SK-N-SH (cell line): ENCODE measurements at regions not wholly inside any gene's neighbourhood (a gene's known extent, or its start where the extent isn't known, plus 50 kb on each side); places are given as distances from the start of the nearest gene placed in this dataset.

Source experiments
- CTCF ChIA-PET: fragments of 300-600, 350-600 bp; formaldehyde crosslinking; extraction: SDS; loops from one replicate; lab custom pipeline; 2021; lab: Yijun Ruan, JAX
- POLR2A ChIA-PET: fragments of 350-600 bp; sonication (Branson Sonifier 250); formaldehyde crosslinking; extraction: SDS; loops from one replicate; lab custom pipeline; 2020; ENCODE audit warnings: antibody characterized with exemption, inconsistent platforms; lab: Yijun Ruan, JAX
- DNase-seq: peaks from one replicate; pipeline ENCODE4 v3.0.0; 2012
- H2AFZ ChIP-seq: fragments of 200-600 bp; sonication (generic); 2 replicates; pipeline ENCODE4 v1.8.1; 2016; ENCODE audit warnings: antibody characterized with exemption, mild to moderate bottlenecking, low read depth
- H3F3A ChIP-seq: fragments of 200-600 bp; sonication (generic); replicated peaks from 2 replicates; pipeline ENCODE3; 2016; ENCODE audit warnings: antibody characterized with exemption, mild to moderate bottlenecking; ENCODE audit not compliant: insufficient read depth
- H3K27ac ChIP-seq, 2 experiments: fragments of 200-500 bp in 1 of 2; fragments of 200-600 bp in 1 of 2; sonication (Bioruptor generic) in 1 of 2; sonication (generic), shearing (Covaris generic) in 1 of 2; 2 replicates each; pipeline versions ENCODE4 v1.5.1 to v1.6.1; 2014 to 2016; ENCODE audit warnings: low read depth in 2 of 2, inconsistent platforms in 1 of 2, low read length in 1 of 2, mild to moderate bottlenecking in 1 of 2, mixed read lengths in 1 of 2
- H3K27me3 ChIP-seq: fragments of 200-600 bp; sonication (generic), shearing (Covaris generic); 2 replicates; pipeline ENCODE4 v1.6.1; 2016; ENCODE audit warnings: mixed run types; ENCODE audit not compliant: insufficient read depth
- H3K36me3 ChIP-seq, 2 experiments: fragments of 200-500 bp in 1 of 2; fragments of 200-600 bp in 1 of 2; sonication (Bioruptor generic) in 1 of 2; sonication (generic) in 1 of 2; replicated peaks in 1 of 2; 2 replicates each; pipeline versions ENCODE3 to v1.5.1; 2014 to 2016; ENCODE audit warnings: low read length in 1 of 2, mild to moderate bottlenecking in 1 of 2; ENCODE audit not compliant: insufficient read depth in 2 of 2, control insufficient read depth in 1 of 2
- H3K4me1 ChIP-seq, 2 experiments: fragments of 200-500 bp in 1 of 2; fragments of 200-600 bp in 1 of 2; sonication (Bioruptor generic) in 1 of 2; sonication (generic), shearing (Covaris generic) in 1 of 2; 2 replicates each; pipeline versions ENCODE4 v1.5.1 to v1.6.1; 2014 to 2016; ENCODE audit warnings: low read depth in 1 of 2, low read length in 1 of 2, mixed run types in 1 of 2; ENCODE audit not compliant: insufficient read depth in 2 of 2, control insufficient read depth in 1 of 2
- H3K4me2 ChIP-seq: fragments of 200-600 bp; sonication (generic), shearing (Covaris generic); 2 replicates; pipeline ENCODE4 v1.6.1; 2017; ENCODE audit warnings: mixed run types
- H3K4me3 ChIP-seq, 2 experiments: fragments of 200-500 bp in 1 of 2; fragments of 200-600 bp in 1 of 2; sonication (Bioruptor generic) in 1 of 2; sonication (generic), shearing (Covaris generic) in 1 of 2; 2 replicates each; pipeline versions ENCODE4 v1.5.1 to v1.8.1; 2014 to 2016; ENCODE audit warnings: low read depth in 2 of 2, inconsistent platforms in 1 of 2, low read length in 1 of 2, mild to moderate bottlenecking in 1 of 2, mixed read lengths in 1 of 2, moderate library complexity in 1 of 2
- H3K79me2 ChIP-seq: fragments of 200-600 bp; sonication (generic); 2 replicates; pipeline ENCODE4 v1.8.1; 2017; ENCODE audit warnings: mild to moderate bottlenecking; ENCODE audit not compliant: insufficient read depth
- H3K9ac ChIP-seq: fragments of 200-600 bp; sonication (generic); 2 replicates; pipeline ENCODE4 v1.6.1; 2017; ENCODE audit warnings: mixed run types
- H3K9me2 ChIP-seq: fragments of 200-600 bp; sonication (generic); 2 replicates; pipeline ENCODE4 v1.6.1; 2017; ENCODE audit warnings: mixed run types
- H3K9me3 ChIP-seq: fragments of 200-600 bp; sonication (generic); 2 replicates; pipeline ENCODE4 v1.6.1; 2017; ENCODE audit warnings: mixed run types, mild to moderate bottlenecking, moderate library complexity
- H4K20me1 ChIP-seq: fragments of 200-600 bp; sonication (generic); 2 replicates; pipeline ENCODE4 v1.6.1; 2017; ENCODE audit warnings: mild to moderate bottlenecking, mixed run types; ENCODE audit not compliant: insufficient read depth
- EP300 ChIP-seq, 2 experiments: IDR thresholded peaks; 2 replicates each; pipeline versions ENCODE4 v1.4.0 to v1.6.1; 2012; ENCODE audit warnings: borderline replicate concordance in 1 of 2, low read depth in 1 of 2, low read length in 1 of 2
- EZH2phosphoT487 ChIP-seq: fragments of 200-600 bp; sonication (generic); IDR thresholded peaks from 2 replicates; pipeline ENCODE4 v1.6.1; 2017; ENCODE audit warnings: low read depth, mixed run types, mild to moderate bottlenecking, antibody characterized with exemption, moderate library complexity, borderline replicate concordance
- FOXM1 ChIP-seq: IDR thresholded peaks from 2 replicates; pipeline ENCODE4 v1.4.0; 2012; ENCODE audit warnings: low read depth, mild to moderate bottlenecking
- GABPA ChIP-seq: IDR thresholded peaks from 2 replicates; pipeline ENCODE4 v1.4.0; 2012; ENCODE audit warnings: low read depth, mild to moderate bottlenecking
- JUND ChIP-seq: IDR thresholded peaks from 2 replicates; pipeline ENCODE4 v1.4.0; 2012
- MXI1 ChIP-seq: IDR thresholded peaks from 2 replicates; pipeline ENCODE4 v1.6.1; 2012; ENCODE audit warnings: mild to moderate bottlenecking, low read depth, low read length, improper control_type of control experiment
- NRF1 ChIP-seq: IDR thresholded peaks from 2 replicates; pipeline ENCODE4 v1.6.1; 2012; ENCODE audit warnings: low read depth, mild to moderate bottlenecking, low read length
- POLR2AphosphoS5 ChIP-seq: IDR thresholded peaks from 2 replicates; pipeline ENCODE4 v1.6.1; 2012; ENCODE audit warnings: low read depth, low read length
- SIN3A ChIP-seq: IDR thresholded peaks from 2 replicates; pipeline ENCODE4 v1.6.1; 2012; ENCODE audit warnings: low read depth, mild to moderate bottlenecking, low read length, moderate library complexity, borderline replicate concordance
- SMC3 ChIP-seq: IDR thresholded peaks from 2 replicates; pipeline ENCODE4 v1.6.1; 2012; ENCODE audit warnings: low read depth, low read length, improper control_type of control experiment
- TAF1 ChIP-seq: IDR thresholded peaks from 2 replicates; pipeline ENCODE4 v1.6.1; 2012; ENCODE audit warnings: low read depth, mild to moderate bottlenecking, low read length, moderate library complexity, borderline replicate concordance
- YY1 ChIP-seq: IDR thresholded peaks from 2 replicates; pipeline ENCODE4 v1.4.0; 2012; ENCODE audit warnings: low read depth, mild to moderate bottlenecking
- WGBS: methylation state at CpG from one replicate; pipeline ENCODE4 v1.1.6; 2017; ENCODE audit warnings: low lambda C conversion rate; 5-methylcytosine and 5-hydroxymethylcytosine counted together
- TF ChIP-seq, protein P1 (sequence below): IDR thresholded peaks from 2 replicates; pipeline ENCODE4 v1.6.1; 2012; ENCODE audit warnings: mild to moderate bottlenecking, low read depth, low read length, moderate library complexity
- TF ChIP-seq, protein P2 (sequence below): fragments of 150-350 bp; IDR thresholded peaks from 2 replicates; pipeline ENCODE4 v1.6.1; 2017; ENCODE audit warnings: antibody characterized with exemption, low read length, low read depth, borderline replicate concordance
- TF ChIP-seq, protein P3 (sequence below): IDR thresholded peaks from 2 replicates; pipeline ENCODE4 v1.4.0; 2012; ENCODE audit warnings: low read depth, borderline replicate concordance

DNA sequence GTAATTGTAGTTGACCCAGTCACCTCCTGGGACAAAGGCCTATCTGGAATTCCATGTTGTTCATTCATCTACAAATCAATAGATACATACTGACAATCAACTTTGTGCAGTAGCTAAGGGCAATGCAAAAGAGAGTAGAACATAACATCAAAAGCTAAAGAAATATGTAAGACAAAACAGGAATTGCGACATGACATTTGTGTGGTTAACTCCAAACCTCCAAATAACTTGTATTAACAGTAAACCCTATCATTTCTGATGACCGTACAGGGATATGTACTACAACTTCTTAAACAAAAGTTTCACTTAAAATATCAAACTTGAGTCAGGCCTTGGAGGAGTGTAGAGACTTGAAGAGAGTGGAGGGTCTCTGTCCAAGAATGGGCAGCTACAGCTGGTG is 317.6 kb downstream of the SPATA17 start:
- DNase-seq = no peak
- TF ChIP-seq, protein P1, sequence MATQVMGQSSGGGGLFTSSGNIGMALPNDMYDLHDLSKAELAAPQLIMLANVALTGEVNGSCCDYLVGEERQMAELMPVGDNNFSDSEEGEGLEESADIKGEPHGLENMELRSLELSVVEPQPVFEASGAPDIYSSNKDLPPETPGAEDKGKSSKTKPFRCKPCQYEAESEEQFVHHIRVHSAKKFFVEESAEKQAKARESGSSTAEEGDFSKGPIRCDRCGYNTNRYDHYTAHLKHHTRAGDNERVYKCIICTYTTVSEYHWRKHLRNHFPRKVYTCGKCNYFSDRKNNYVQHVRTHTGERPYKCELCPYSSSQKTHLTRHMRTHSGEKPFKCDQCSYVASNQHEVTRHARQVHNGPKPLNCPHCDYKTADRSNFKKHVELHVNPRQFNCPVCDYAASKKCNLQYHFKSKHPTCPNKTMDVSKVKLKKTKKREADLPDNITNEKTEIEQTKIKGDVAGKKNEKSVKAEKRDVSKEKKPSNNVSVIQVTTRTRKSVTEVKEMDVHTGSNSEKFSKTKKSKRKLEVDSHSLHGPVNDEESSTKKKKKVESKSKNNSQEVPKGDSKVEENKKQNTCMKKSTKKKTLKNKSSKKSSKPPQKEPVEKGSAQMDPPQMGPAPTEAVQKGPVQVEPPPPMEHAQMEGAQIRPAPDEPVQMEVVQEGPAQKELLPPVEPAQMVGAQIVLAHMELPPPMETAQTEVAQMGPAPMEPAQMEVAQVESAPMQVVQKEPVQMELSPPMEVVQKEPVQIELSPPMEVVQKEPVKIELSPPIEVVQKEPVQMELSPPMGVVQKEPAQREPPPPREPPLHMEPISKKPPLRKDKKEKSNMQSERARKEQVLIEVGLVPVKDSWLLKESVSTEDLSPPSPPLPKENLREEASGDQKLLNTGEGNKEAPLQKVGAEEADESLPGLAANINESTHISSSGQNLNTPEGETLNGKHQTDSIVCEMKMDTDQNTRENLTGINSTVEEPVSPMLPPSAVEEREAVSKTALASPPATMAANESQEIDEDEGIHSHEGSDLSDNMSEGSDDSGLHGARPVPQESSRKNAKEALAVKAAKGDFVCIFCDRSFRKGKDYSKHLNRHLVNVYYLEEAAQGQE = no peak
- TF ChIP-seq YY1 (no peak), NRF1 (no peak), POLR2AphosphoS5 (no peak), EZH2phosphoT487 (no peak), MXI1 (no peak)
- TF ChIP-seq, protein P2, sequence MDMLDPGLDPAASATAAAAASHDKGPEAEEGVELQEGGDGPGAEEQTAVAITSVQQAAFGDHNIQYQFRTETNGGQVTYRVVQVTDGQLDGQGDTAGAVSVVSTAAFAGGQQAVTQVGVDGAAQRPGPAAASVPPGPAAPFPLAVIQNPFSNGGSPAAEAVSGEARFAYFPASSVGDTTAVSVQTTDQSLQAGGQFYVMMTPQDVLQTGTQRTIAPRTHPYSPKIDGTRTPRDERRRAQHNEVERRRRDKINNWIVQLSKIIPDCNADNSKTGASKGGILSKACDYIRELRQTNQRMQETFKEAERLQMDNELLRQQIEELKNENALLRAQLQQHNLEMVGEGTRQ = no peak
- TF ChIP-seq, protein P3, sequence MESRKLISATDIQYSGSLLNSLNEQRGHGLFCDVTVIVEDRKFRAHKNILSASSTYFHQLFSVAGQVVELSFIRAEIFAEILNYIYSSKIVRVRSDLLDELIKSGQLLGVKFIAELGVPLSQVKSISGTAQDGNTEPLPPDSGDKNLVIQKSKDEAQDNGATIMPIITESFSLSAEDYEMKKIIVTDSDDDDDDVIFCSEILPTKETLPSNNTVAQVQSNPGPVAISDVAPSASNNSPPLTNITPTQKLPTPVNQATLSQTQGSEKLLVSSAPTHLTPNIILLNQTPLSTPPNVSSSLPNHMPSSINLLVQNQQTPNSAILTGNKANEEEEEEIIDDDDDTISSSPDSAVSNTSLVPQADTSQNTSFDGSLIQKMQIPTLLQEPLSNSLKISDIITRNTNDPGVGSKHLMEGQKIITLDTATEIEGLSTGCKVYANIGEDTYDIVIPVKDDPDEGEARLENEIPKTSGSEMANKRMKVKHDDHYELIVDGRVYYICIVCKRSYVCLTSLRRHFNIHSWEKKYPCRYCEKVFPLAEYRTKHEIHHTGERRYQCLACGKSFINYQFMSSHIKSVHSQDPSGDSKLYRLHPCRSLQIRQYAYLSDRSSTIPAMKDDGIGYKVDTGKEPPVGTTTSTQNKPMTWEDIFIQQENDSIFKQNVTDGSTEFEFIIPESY = no peak

DNA sequence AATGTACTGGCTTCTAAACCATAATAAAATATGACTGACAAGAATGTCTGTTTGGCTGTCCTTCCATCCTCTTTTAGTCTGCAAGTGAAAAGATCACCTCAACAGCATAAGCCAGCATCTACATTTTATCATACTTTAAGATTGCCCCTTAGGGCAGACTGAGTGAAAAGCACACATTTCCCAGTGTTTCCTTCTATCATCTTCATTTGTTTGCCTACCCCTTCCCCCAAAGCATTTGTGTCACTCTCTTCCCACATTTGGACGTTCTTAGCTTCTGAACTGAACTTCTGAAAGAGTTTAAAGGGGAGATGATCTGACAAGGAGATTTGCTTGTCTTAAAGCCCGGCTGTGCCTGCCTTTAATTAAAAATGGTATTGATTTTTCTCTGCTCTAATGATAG is 322.2 kb downstream of the SPATA17 start:
- no peak overlapping the region for H2AFZ ChIP-seq
- DNase-seq = no peak
- no peak overlapping the region for H3K4me2 ChIP-seq
- no peaks in the 10 kb centered on the region for H3F3A ChIP-seq
- ChIA-PET POLR2A (no interaction called here), CTCF (no interaction called here)
- no peaks in the 10 kb centered on the region for H3K27me3 ChIP-seq
- no peaks in the 10 kb centered on the region for H3K9me2 ChIP-seq
- H4K20me1 ChIP-seq = no peaks in the 10 kb centered on the region
- H3K36me3 ChIP-seq = no peaks in the 10 kb centered on the region
- H3K27ac ChIP-seq = no peak overlapping the region
- no peaks in the 10 kb centered on the region for H3K9me3 ChIP-seq
- H3K79me2 ChIP-seq = no peaks in the 10 kb centered on the region
- no peak overlapping the region for H3K9ac ChIP-seq
- 7% methylated on average over 2 of the region's 2 CpGs for WGBS
- no peaks in the 10 kb centered on the region for H3K4me1 ChIP-seq
- H3K4me3 ChIP-seq = no peak overlapping the region
- TF ChIP-seq GABPA (no peak), TAF1 (no peak), SMC3 (no peak), EP300 (IDR thresholded peaks at IDR 0.05; ENCODE audit: borderline replicate concordance in 1 of 2, low read depth in 1 of 2, low read length in 1 of 2) (no peak), JUND (no peak), SIN3A (no peak), NRF1 (no peak), FOXM1 (no peak)
- TF ChIP-seq, protein P1 = no peak
- TF ChIP-seq, protein P3 = no peak

More for the DNA sequence above, 317.6 kb downstream of the SPATA17 start:
- WGBS = 39% methylated on average over 2 of the region's 2 CpGs
- H3K9me3 ChIP-seq = no peaks in the 10 kb centered on the region
- ChIA-PET CTCF (interaction anchor here (1.1 kb wide), 1 partner anchor 13 kb away, joined by 3 read pairs; no protein-coding TSS in a partner anchor), POLR2A (no interaction called here)
- H4K20me1 ChIP-seq = no peaks in the 10 kb centered on the region
- no peaks in the 10 kb centered on the region for H3K9me2 ChIP-seq
- H3F3A ChIP-seq = no peaks in the 10 kb centered on the region
- no peak overlapping the region for H3K9ac ChIP-seq
- H3K27ac ChIP-seq = no peak overlapping the region
- H3K36me3 ChIP-seq = no peaks in the 10 kb centered on the region
- no peaks in the 10 kb centered on the region for H3K27me3 ChIP-seq
- no peak overlapping the region for H3K4me2 ChIP-seq
- H3K4me3 ChIP-seq = no peak overlapping the region
- no peak overlapping the region for H2AFZ ChIP-seq
- H3K79me2 ChIP-seq = no peaks in the 10 kb centered on the region
- peaks cover 0 to 6% of the 10 kb centered on the region in 2 experiments; a peak in 1 of 4 replicates for H3K4me1 ChIP-seq
